DOHH2 (cell line): ENCODE measurements at regions not wholly inside any gene's neighbourhood (a gene's known extent, or its start where the extent isn't known, plus 50 kb on each side); places are given as distances from the start of the nearest gene placed in this dataset.

Source experiments
- H3F3A ChIP-seq: fragments of 200-600 bp; sonication (generic), shearing (Covaris generic); 2 replicates; pipeline ENCODE4 v1.6.0; 2016; ENCODE audit warnings: antibody characterized with exemption, mild to moderate bottlenecking; ENCODE audit not compliant: control insufficient read depth, insufficient read depth
- H3K27ac ChIP-seq: fragments of 200-600 bp; sonication (generic); 2 replicates; pipeline ENCODE4 v1.5.1; 2014; ENCODE audit warnings: low read depth, mild to moderate bottlenecking, low read length, moderate library complexity
- H3K27me3 ChIP-seq: fragments of 200-600 bp; sonication (generic); 2 replicates; pipeline ENCODE4 v1.6.1; 2014; ENCODE audit warnings: mild to moderate bottlenecking, low read length, mixed read lengths; ENCODE audit not compliant: control insufficient read depth
- H3K36me3 ChIP-seq: fragments of 200-600 bp; sonication (generic); 2 replicates; pipeline ENCODE4 v1.6.1; 2014; ENCODE audit warnings: mild to moderate bottlenecking, low read length, moderate library complexity, mixed read lengths; ENCODE audit not compliant: control insufficient read depth
- H3K4me1 ChIP-seq: fragments of 200-600 bp; sonication (generic); 2 replicates; pipeline ENCODE4 v1.6.1; 2014; ENCODE audit warnings: mild to moderate bottlenecking, low read length, mixed read lengths; ENCODE audit not compliant: control insufficient read depth
- H3K4me2 ChIP-seq: fragments of 200-600 bp; sonication (generic); 2 replicates; pipeline ENCODE4 v1.6.0; 2014; ENCODE audit warnings: mild to moderate bottlenecking, low read length, moderate library complexity
- H3K4me3 ChIP-seq: fragments of 200-600 bp; sonication (generic); 2 replicates; pipeline ENCODE4 v1.5.1; 2014; ENCODE audit warnings: mild to moderate bottlenecking, low read length, mixed read lengths
- H3K79me2 ChIP-seq: fragments of 200-600 bp; sonication (generic); 2 replicates; pipeline ENCODE4 v1.6.1; 2014; ENCODE audit warnings: mild to moderate bottlenecking, low read length, mixed read lengths; ENCODE audit not compliant: control insufficient read depth
- H3K9me2 ChIP-seq: fragments of 200-600 bp; sonication (generic); replicated peaks from 2 replicates; pipeline ENCODE4 v1.6.1; 2014; ENCODE audit warnings: mild to moderate bottlenecking, low read length, mixed read lengths; ENCODE audit not compliant: control insufficient read depth
- H3K9me3 ChIP-seq: fragments of 200-600 bp; sonication (generic); 2 replicates; pipeline ENCODE4 v1.6.1; 2014; ENCODE audit warnings: antibody characterized with exemption, low read length, mixed read lengths; ENCODE audit not compliant: control insufficient read depth, insufficient read depth
- H4K20me1 ChIP-seq: fragments of 200-600 bp; sonication (generic); 2 replicates; pipeline ENCODE4 v1.6.0; 2014; ENCODE audit warnings: low read depth, mild to moderate bottlenecking, antibody characterized with exemption, low read length, moderate library complexity; ENCODE audit not compliant: control insufficient read depth, insufficient read depth
- CTCF ChIP-seq: fragments of 200-600 bp; sonication (generic); IDR thresholded peaks from one replicate; pipeline ENCODE4 v1.5.1; 2014; ENCODE audit warnings: antibody characterized with exemption, mild to moderate bottlenecking, low read depth, low read length; ENCODE audit not compliant: poor library complexity, severe bottlenecking
- EZH2phosphoT487 ChIP-seq: fragments of 200-600 bp; sonication (generic); IDR thresholded peaks from 2 replicates; pipeline ENCODE4 v1.6.1; 2017; ENCODE audit warnings: borderline replicate concordance, mild to moderate bottlenecking, antibody characterized with exemption, low read length, moderate library complexity, mixed read lengths

- no peaks in the 10 kb centered on the region for H4K20me1 ChIP-seq
- no peak overlapping the region for H3K4me3 ChIP-seq
- H3K4me2 ChIP-seq = no peak overlapping the region
- no peaks in the 10 kb centered on the region for H3F3A ChIP-seq
- H3K36me3 ChIP-seq = no peaks in the 10 kb centered on the region
- no peaks in the 10 kb centered on the region for H3K9me2 ChIP-seq
- no peaks in the 10 kb centered on the region for H3K9me3 ChIP-seq
- TF ChIP-seq EZH2phosphoT487 (no peak), CTCF (no peak)
- no peak overlapping the region for H3K27ac ChIP-seq
- H3K4me1 ChIP-seq = no peaks in the 10 kb centered on the region
- no peaks in the 10 kb centered on the region for H3K79me2 ChIP-seq
- no peaks in the 10 kb centered on the region for H3K27me3 ChIP-seq
These were observed 245.3 kb downstream of the HACE1 start for GRCh38 chr6:104614394-104614793.

GRCh38 chr6:104613416-104614001 is 246.2 kb downstream of the HACE1 start:
- Histone ChIP-seq H3K79me2 (no peaks in the 10 kb centered on the region), H3K27ac (no peak overlapping the region), H3K27me3 (no peaks in the 10 kb centered on the region), H3K9me3 (no peaks in the 10 kb centered on the region), H4K20me1 (no peaks in the 10 kb centered on the region), H3K4me2 (no peak overlapping the region), H3K36me3 (no peaks in the 10 kb centered on the region), H3F3A (no peaks in the 10 kb centered on the region), H3K4me3 (no peak overlapping the region), H3K4me1 (no peaks in the 10 kb centered on the region), H3K9me2 (no peaks in the 10 kb centered on the region)
- TF ChIP-seq EZH2phosphoT487 = no peak
- no peak for TF ChIP-seq CTCF

- Histone ChIP-seq H3K79me2 (no peaks in the 10 kb centered on the region), H3K36me3 (no peaks in the 10 kb centered on the region), H4K20me1 (no peaks in the 10 kb centered on the region), H3F3A (no peaks in the 10 kb centered on the region), H3K9me3 (no peaks in the 10 kb centered on the region), H3K4me1 (no peaks in the 10 kb centered on the region), H3K27me3 (no peaks in the 10 kb centered on the region), H3K9me2 (no peaks in the 10 kb centered on the region), H3K4me3 (no peak overlapping the region), H3K4me2 (no peak overlapping the region), H3K27ac (no peak overlapping the region)
- TF ChIP-seq CTCF = no peak
- TF ChIP-seq EZH2phosphoT487 = no peak
These were observed 247.2 kb downstream of the HACE1 start for GRCh38 chr6:104612541-104612940.
